ENCODE measurements at regions not wholly inside any gene's neighbourhood (a gene's known extent, or its start where the extent isn't known, plus 50 kb on each side); places are given as distances from the start of the nearest gene placed in this dataset.

DNA sequence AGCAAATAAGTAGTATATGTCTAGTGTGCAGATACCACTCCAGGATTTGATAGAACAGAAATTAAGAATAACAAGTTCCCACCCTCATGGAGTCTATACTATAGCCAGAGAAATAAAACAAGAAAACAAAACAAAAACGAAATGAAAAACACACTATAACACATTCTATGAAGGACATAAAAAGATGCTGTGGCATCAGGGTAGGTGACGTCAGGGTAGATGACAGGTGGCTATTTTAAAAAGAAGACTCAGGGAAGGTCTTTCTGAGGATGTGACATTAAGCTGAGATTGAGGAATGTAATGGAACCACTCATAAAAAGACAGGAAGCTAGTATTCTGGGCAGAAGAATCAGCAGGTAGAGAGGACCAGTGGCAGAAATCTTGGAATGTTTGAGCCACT is 469.6 kb downstream of the RAP2B start:
- no peak for TF ChIP-seq CTCF (IDR thresholded peaks at IDR 0.05)
- no peak for TF ChIP-seq POLR2A (IDR thresholded peaks at IDR 0.05; ENCODE audit: low read depth)
- TF ChIP-seq EP300 (IDR thresholded peaks at IDR 0.05): no peak

All from esophagus muscularis mucosa (tissue), 4 donors.